ENCODE measurements at regions not wholly inside any gene's neighbourhood (a gene's known extent, or its start where the extent isn't known, plus 50 kb on each side); places are given as distances from the start of the nearest gene placed in this dataset.

DNA sequence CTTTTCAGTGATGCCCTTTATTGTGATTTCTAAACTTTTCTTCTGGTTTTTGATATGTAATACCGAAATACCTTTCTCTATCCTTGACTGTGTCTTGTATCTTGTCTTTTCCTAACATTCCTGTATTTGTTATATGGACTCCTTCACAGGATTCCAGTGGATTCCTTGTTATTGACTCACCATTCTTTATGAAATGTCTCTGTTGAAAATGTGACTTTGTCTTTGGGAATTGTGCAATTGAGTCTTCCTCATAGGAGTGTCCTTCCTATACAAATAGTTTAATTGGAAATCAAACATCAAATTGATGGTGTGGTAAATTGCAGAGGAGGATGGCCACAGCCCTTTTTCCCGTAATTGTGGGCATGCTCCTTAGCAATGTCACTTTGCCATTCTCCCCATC is 296.6 kb upstream of the KITLG start:
- H3K36me3 ChIP-seq (ENCODE audit: control insufficient read depth in 2 of 3, insufficient read depth in 3 of 3, low read length in 3 of 3), result no peaks in the 10 kb centered on the region
- TF ChIP-seq, protein P1, sequence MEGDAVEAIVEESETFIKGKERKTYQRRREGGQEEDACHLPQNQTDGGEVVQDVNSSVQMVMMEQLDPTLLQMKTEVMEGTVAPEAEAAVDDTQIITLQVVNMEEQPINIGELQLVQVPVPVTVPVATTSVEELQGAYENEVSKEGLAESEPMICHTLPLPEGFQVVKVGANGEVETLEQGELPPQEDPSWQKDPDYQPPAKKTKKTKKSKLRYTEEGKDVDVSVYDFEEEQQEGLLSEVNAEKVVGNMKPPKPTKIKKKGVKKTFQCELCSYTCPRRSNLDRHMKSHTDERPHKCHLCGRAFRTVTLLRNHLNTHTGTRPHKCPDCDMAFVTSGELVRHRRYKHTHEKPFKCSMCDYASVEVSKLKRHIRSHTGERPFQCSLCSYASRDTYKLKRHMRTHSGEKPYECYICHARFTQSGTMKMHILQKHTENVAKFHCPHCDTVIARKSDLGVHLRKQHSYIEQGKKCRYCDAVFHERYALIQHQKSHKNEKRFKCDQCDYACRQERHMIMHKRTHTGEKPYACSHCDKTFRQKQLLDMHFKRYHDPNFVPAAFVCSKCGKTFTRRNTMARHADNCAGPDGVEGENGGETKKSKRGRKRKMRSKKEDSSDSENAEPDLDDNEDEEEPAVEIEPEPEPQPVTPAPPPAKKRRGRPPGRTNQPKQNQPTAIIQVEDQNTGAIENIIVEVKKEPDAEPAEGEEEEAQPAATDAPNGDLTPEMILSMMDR (IDR thresholded peaks at IDR 0.05; ENCODE audit: borderline replicate concordance, extremely low read depth, insufficient read depth), result no peak
- DNase-seq (no peak), FAIRE-seq (no peak)
- H3K9ac ChIP-seq (ENCODE audit: low read length in 3 of 3), result no peak overlapping the region
- no peaks in the 10 kb centered on the region for H3K4me1 ChIP-seq (ENCODE audit: control insufficient read depth in 2 of 3, insufficient read depth in 2 of 3, low read depth in 1 of 3, low read length in 3 of 3)
- H3K27ac ChIP-seq (ENCODE audit: low read depth in 2 of 2, low read length in 2 of 2), result no peak overlapping the region
- intact Hi-C loops (cut with DNase I), result no loop called here
- H3K4me3 ChIP-seq (ENCODE audit: low read length in 3 of 3), result no peak overlapping the region
- no peaks in the 10 kb centered on the region for H3K27me3 ChIP-seq (ENCODE audit: control insufficient read depth, insufficient read depth, low read length)
- H3K9me3 ChIP-seq (ENCODE audit: control insufficient read depth in 2 of 3, insufficient read depth in 1 of 3, low read length in 3 of 3), result no peaks in the 10 kb centered on the region

DNA sequence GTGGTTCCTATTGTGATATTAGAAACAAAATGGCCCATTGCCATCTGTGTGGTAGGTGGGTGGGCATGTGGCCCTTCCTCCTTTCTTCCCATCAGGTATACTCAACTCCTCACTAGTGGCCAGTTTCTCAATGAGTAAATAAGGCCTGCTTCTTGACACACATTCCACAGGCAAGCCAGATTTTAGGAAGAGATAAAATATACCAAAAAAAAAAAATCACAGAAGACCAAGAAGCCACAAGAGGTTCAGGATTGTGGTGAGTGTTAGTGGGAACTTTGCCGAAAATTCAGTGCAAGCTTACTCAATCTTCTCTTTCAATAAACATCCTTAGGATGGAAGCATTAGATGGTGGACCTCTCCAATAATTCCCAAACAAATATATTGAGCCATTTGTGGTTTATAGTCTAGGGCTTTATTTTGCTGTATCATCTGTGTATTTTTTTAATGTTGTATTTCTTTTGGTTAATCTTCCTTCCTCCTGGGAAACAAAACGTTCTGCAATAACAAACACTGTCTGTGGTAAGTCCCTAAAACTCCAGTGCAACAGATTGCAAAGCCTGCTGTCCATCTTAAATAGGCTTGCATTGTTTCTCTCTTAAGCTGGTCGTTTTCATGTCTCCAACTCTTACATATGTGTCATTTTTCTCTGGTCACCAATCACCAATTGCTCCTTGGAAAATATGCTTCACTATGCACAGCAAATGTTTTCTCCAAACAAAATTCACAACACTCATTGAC is 289.9 kb upstream of the KITLG start:
- H3K36me3 ChIP-seq (ENCODE audit: control insufficient read depth in 2 of 3, insufficient read depth in 3 of 3, low read length in 3 of 3), result no peaks in the 10 kb centered on the region
- intact Hi-C loops (cut with DNase I), result no loop called here
- no peaks in the 10 kb centered on the region for H3K9me3 ChIP-seq (ENCODE audit: control insufficient read depth in 2 of 3, insufficient read depth in 1 of 3, low read length in 3 of 3)
- no peaks in the 10 kb centered on the region for H3K4me1 ChIP-seq (ENCODE audit: control insufficient read depth in 2 of 3, insufficient read depth in 2 of 3, low read depth in 1 of 3, low read length in 3 of 3)
- no peak overlapping the region for H3K9ac ChIP-seq (ENCODE audit: low read length in 3 of 3)
- DNase-seq (no peak), FAIRE-seq (no peak)
- no peaks in the 10 kb centered on the region for H3K27me3 ChIP-seq (ENCODE audit: control insufficient read depth, insufficient read depth, low read length)
- no peak overlapping the region for H3K4me3 ChIP-seq (ENCODE audit: low read length in 3 of 3)
- TF ChIP-seq, protein P1 (IDR thresholded peaks at IDR 0.05; ENCODE audit: borderline replicate concordance, extremely low read depth, insufficient read depth), result no peak
- H3K27ac ChIP-seq (ENCODE audit: low read depth in 2 of 2, low read length in 2 of 2), result no peak overlapping the region

DNA sequence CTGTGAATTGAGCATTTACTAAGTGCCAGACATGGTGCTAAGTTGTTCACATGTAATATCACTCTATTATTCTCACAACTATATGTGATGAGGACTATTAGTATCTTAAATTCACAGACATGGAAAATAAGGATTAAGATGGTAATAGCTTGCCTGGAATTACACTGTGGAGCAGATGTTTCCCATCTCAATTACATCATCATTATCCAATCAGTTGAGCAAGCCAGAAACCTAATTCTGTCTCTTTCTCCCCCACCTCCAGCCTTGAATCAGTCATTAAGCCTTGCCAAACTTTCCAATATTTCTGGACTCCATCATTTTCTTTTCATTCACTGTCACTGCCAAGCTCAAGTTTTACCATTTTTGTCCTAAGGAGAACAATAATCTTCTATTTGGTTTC is 287.8 kb upstream of the KITLG start:
- Histone ChIP-seq H3K27ac (ENCODE audit: low read depth in 2 of 2, low read length in 2 of 2) (no peak overlapping the region), H3K9ac (ENCODE audit: low read length in 3 of 3) (no peak overlapping the region), H3K9me3 (ENCODE audit: control insufficient read depth in 2 of 3, insufficient read depth in 1 of 3, low read length in 3 of 3) (no peaks in the 10 kb centered on the region), H3K36me3 (ENCODE audit: control insufficient read depth in 2 of 3, insufficient read depth in 3 of 3, low read length in 3 of 3) (no peaks in the 10 kb centered on the region), H3K27me3 (ENCODE audit: control insufficient read depth, insufficient read depth, low read length) (no peaks in the 10 kb centered on the region), H3K4me1 (ENCODE audit: control insufficient read depth in 2 of 3, insufficient read depth in 2 of 3, low read depth in 1 of 3, low read length in 3 of 3) (no peaks in the 10 kb centered on the region), H3K4me3 (ENCODE audit: low read length in 3 of 3) (no peak overlapping the region)
- FAIRE-seq (no peak), DNase-seq (no peak)
- TF ChIP-seq, protein P1 (IDR thresholded peaks at IDR 0.05; ENCODE audit: borderline replicate concordance, extremely low read depth, insufficient read depth), result no peak
- intact Hi-C loops (cut with DNase I), result no loop called here

DNA sequence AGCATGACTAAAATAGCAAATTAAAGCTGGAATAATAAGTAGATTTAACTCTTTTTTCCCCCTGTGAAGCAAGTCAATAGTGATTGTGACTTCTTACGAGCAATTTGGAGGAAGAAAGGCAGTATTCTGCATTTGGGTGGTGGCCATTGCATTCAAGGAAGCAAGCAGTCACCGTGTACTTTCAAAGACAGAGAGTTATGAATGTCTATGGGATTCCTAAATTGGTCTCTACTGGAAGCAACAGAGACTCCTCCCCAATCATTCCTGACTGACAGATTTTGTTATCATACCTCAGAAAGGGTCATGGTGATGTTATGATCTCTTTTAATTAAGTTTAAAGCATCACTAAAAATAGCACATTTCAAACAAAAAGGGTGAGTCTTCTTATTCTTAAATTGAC is 287.2 kb upstream of the KITLG start:
- FAIRE-seq (no peak), DNase-seq (no peak)
- H3K4me3 ChIP-seq (ENCODE audit: low read length in 3 of 3), result no peak overlapping the region
- no peaks in the 10 kb centered on the region for H3K9me3 ChIP-seq (ENCODE audit: control insufficient read depth in 2 of 3, insufficient read depth in 1 of 3, low read length in 3 of 3)
- H3K27me3 ChIP-seq (ENCODE audit: control insufficient read depth, insufficient read depth, low read length), result no peaks in the 10 kb centered on the region
- no peak overlapping the region for H3K9ac ChIP-seq (ENCODE audit: low read length in 3 of 3)
- no peaks in the 10 kb centered on the region for H3K4me1 ChIP-seq (ENCODE audit: control insufficient read depth in 2 of 3, insufficient read depth in 2 of 3, low read depth in 1 of 3, low read length in 3 of 3)
- intact Hi-C loops (cut with DNase I), result no loop called here
- no peaks in the 10 kb centered on the region for H3K36me3 ChIP-seq (ENCODE audit: control insufficient read depth in 2 of 3, insufficient read depth in 3 of 3, low read length in 3 of 3)
- no peak overlapping the region for H3K27ac ChIP-seq (ENCODE audit: low read depth in 2 of 2, low read length in 2 of 2)
- TF ChIP-seq, protein P1 (IDR thresholded peaks at IDR 0.05; ENCODE audit: borderline replicate concordance, extremely low read depth, insufficient read depth), result no peak

All from kidney (tissue), 13 donors.